GM13976 (cell line): ENCODE measurements at regions not wholly inside any gene's neighbourhood (a gene's known extent, or its start where the extent isn't known, plus 50 kb on each side); places are given as distances from the start of the nearest gene placed in this dataset.

Source experiments
- DNase-seq: peaks from one replicate; pipeline ENCODE4 v3.0.0; 2012; ENCODE audit warnings: low spot score
- CTCF ChIP-seq: IDR thresholded peaks from 2 replicates; pipeline ENCODE4 v1.5.1; 2012; ENCODE audit warnings: borderline replicate concordance, mild to moderate bottlenecking; ENCODE audit not compliant: insufficient read depth; ENCODE audit errors: extremely low read depth, missing control alignments, control extremely low read depth
- in situ Hi-C: fragments of 300-500 bp; cut with MboI; formaldehyde crosslinking; loops from one replicate; pipeline ENCODE4 v1.12.0; 2022; ENCODE audit warnings: low sequenced_read_pairs, mixed read lengths, inconsistent platforms; ENCODE audit not compliant: unreplicated experiment

- no peak for TF ChIP-seq CTCF
- no peak for DNase-seq
- in situ Hi-C loops = no loop called here
Observed at GRCh38 chr22:49079027-49079725, 748.5 kb downstream of the BRD1 start.

GRCh38 chr22:49078076-49078710 is 749.5 kb downstream of the BRD1 start:
- in situ Hi-C loops = no loop called here
- no peak for TF ChIP-seq CTCF
- DNase-seq = no peak

- no peak for DNase-seq
- in situ Hi-C loops = no loop called here
- no peak for TF ChIP-seq CTCF
Observed at GRCh38 chr22:49077586-49077985, 750.1 kb downstream of the BRD1 start.

- no peak for DNase-seq
- no peak for TF ChIP-seq CTCF
- in situ Hi-C loops = no loop called here
Observed at GRCh38 chr22:49077036-49077393, 750.7 kb downstream of the BRD1 start.

- no peak for DNase-seq
- TF ChIP-seq CTCF = no peak
- in situ Hi-C loops = no loop called here
Observed at GRCh38 chr22:49076300-49077035, 751.2 kb downstream of the BRD1 start.

- TF ChIP-seq CTCF = no peak
- DNase-seq = no peak
- in situ Hi-C loops = no loop called here
Observed at GRCh38 chr22:49075150-49075549, 752.5 kb downstream of the BRD1 start.
